ENCODE measurements at regions not wholly inside any gene's neighbourhood (a gene's known extent, or its start where the extent isn't known, plus 50 kb on each side); places are given as distances from the start of the nearest gene placed in this dataset.
"Not testable (repeated sequence)": the region's sequence is repeated elsewhere in the genome, so short reads cannot be mapped to it uniquely, and the experiment has no call there.

GRCh38 chr17:14547556-14547955 is 246.7 kb downstream of the HS3ST3B1 start:
- DNase-seq (ENCODE audit: low read depth) = no peak

- DNase-seq (ENCODE audit: low read depth) = no peak
Measured at GRCh38 chr17:14547016-14547415, 246.1 kb downstream of the HS3ST3B1 start.

GRCh38 chr17:14545156-14545906 is 244.4 kb downstream of the HS3ST3B1 start:
- no peak for DNase-seq (ENCODE audit: low read depth)

- DNase-seq (ENCODE audit: low read depth) = no peak
Measured at GRCh38 chr17:14541714-14542113, 240.8 kb downstream of the HS3ST3B1 start.

GRCh38 chr17:14539801-14540200 is 238.9 kb downstream of the HS3ST3B1 start:
- no peak for DNase-seq (ENCODE audit: low read depth)

GRCh38 chr17:14532242-14532641 is 231.4 kb downstream of the HS3ST3B1 start:
- not testable (repeated sequence) for DNase-seq (ENCODE audit: low read depth)

GRCh38 chr17:14525551-14526455 is 224.9 kb downstream of the HS3ST3B1 start:
- DNase-seq (ENCODE audit: low read depth) = no peak

GRCh38 chr17:14522795-14523387 is 222.0 kb downstream of the HS3ST3B1 start:
- DNase-seq (ENCODE audit: low read depth) = no peak

- DNase-seq (ENCODE audit: low read depth) = not testable (repeated sequence)
Measured at GRCh38 chr17:14518919-14519318, 218.0 kb downstream of the HS3ST3B1 start.

GRCh38 chr17:14514973-14515372 is 214.1 kb downstream of the HS3ST3B1 start:
- DNase-seq (ENCODE audit: low read depth) = no peak

- DNase-seq (ENCODE audit: low read depth) = no peak
Measured at GRCh38 chr17:14513835-14514234, 213.0 kb downstream of the HS3ST3B1 start.

- no peak for DNase-seq (ENCODE audit: low read depth)
Measured at GRCh38 chr17:14510136-14510535, 209.3 kb downstream of the HS3ST3B1 start.

- DNase-seq (ENCODE audit: low read depth) = no peak
Measured at GRCh38 chr17:14508156-14508555, 207.3 kb downstream of the HS3ST3B1 start.

- no peak for DNase-seq (ENCODE audit: low read depth)
Measured at GRCh38 chr17:14506364-14506763, 205.5 kb downstream of the HS3ST3B1 start.

- no peak for DNase-seq (ENCODE audit: low read depth)
Measured at GRCh38 chr17:14505606-14506005, 204.7 kb downstream of the HS3ST3B1 start.

- DNase-seq (ENCODE audit: low read depth) = no peak
Measured at GRCh38 chr17:14499976-14500375, 199.1 kb downstream of the HS3ST3B1 start.

GRCh38 chr17:14498812-14499211 is 197.9 kb downstream of the HS3ST3B1 start:
- no peak for DNase-seq (ENCODE audit: low read depth)

- DNase-seq (ENCODE audit: low read depth) = no peak
Measured at GRCh38 chr17:14494161-14494560, 193.3 kb downstream of the HS3ST3B1 start.

- DNase-seq (ENCODE audit: low read depth) = no peak
Measured at GRCh38 chr17:14489986-14490385, 189.1 kb downstream of the HS3ST3B1 start.

GRCh38 chr17:14488958-14489550 is 188.2 kb downstream of the HS3ST3B1 start:
- DNase-seq (ENCODE audit: low read depth) = no peak

- no peak for DNase-seq (ENCODE audit: low read depth)
Measured at GRCh38 chr17:14487068-14487467, 186.2 kb downstream of the HS3ST3B1 start.

- no peak for DNase-seq (ENCODE audit: low read depth)
Measured at GRCh38 chr17:14482715-14483114, 181.8 kb downstream of the HS3ST3B1 start.
